Retina (tissue), 1 donor: ENCODE measurements at regions not wholly inside any gene's neighbourhood (a gene's known extent, or its start where the extent isn't known, plus 50 kb on each side); places are given as distances from the start of the nearest gene placed in this dataset.

Experiments used
- DNase-seq: peaks from one replicate; pipeline ENCODE4 v3.0.0-alpha.2; 2016

DNA sequence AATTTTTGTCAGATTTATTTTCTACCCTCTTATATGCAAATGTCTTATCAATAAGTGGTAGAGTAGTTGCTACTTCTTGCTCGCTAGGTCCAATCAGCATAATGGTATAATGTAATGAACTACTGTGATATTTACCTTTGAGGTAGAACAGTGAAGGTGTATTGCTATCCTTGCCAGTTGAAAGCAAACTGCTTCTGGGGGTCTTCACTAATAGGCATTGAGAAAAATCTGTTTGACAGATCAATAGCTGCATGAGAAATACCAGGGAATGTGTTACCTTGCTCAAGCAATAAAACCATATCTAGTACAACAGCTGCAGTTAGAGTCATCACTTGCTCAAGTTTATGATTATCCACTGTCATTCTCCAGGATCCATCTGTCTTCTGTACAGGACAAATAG, 50.1 kb upstream of the EFEMP1 start:
- no peak for DNase-seq

DNA sequence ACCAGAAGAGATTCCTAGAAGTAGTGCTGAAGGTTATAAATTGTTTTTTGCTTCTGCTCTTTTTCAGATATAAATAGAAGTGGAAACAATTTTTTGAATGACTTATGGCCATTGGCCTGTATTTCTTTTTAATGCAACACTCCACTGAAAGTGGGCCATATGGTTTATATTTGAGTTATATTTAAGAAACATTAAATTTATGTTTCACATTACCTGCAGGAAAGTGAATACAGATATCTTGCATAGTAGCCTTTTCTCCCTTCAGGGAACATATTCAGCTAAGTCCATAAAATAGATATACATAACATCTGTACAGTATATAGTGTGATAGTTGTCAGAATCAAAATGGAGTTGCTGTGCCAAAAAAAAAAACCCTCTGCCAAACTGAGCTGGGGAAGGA, 53.1 kb upstream of the EFEMP1 start:
- no peak for DNase-seq

- DNase-seq: no peak
Observed at GRCh38 chr2:55985406-55985805, 61.8 kb upstream of the EFEMP1 start.

DNA sequence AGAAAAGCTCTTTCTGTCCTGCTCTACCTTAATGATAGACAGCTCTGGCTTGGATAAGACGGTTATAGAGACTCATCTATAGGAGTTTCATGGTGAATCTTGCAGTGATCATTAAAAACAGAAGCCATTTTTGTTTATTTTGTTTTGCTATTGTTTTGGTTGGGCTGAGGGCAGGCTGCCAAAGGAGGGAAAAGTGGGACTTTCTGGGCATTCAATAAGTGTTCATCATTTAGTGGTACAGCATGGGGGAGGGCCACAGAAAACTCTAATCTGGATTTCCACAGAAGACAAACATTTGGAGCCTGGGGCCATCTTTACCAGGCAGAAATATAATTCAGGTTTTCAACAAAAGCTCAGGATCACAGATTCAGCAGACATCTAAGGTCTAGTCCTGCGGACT, 62.4 kb upstream of the EFEMP1 start:
- DNase-seq: no peak

DNA sequence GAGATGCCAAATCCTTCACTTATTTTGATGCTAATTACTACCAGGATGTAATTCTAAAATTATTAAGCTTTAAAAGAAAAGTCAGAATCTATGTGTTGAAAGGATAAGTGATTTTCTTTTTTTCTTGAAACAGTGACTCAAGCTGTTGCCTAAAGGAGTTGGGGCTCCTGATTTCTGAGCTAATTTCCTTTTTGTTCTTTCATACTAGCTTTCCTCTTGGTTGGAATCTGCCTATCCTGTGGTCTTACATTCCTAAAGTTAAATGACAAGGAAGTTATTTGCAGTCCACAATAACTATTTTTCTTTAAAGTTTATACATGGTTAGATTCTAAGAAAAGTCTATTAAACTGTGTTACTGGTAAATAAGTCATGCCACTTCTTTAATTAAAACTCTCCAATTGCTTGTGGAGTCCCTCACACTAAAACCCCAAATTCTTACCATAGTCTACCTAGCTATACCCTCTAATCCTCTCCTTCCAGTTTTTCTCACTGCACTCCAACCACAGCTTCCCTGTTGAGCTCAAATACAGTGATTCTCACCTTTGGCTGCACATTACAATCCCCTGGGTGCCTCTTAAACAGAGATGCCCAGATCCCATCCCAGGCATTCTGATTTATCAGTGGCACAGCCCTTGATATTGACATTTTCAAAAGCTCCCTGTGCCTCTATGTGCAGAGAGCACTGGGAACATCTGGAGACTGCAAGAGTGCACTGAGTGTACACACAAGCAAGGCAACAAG, 63.3 kb upstream of the EFEMP1 start:
- no peak for DNase-seq

GRCh38 chr2:55989405-55989804, 65.8 kb upstream of the EFEMP1 start:
- DNase-seq: no peak

DNA sequence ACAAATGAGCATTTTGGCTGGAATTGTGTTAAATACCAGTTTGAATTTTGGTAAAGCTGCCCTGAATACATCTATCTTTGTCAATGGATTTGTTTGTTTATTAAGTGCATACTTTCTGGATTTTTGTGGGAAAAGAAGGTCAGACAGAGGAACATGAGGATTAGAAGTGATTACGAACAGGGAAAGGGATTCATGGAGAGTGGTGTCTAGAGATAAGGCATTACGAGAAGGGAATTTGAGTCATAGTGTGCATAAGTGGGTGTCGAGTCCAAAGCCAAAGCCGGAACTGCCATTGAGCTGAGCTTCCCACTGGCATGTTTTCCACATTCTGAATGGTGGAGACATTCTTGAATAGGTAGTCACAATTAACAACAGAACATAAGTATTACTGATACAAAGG, 68.9 kb upstream of the EFEMP1 start:
- DNase-seq: no peak

GRCh38 chr2:55993685-55994084, 70.1 kb upstream of the EFEMP1 start:
- DNase-seq: no peak

DNA sequence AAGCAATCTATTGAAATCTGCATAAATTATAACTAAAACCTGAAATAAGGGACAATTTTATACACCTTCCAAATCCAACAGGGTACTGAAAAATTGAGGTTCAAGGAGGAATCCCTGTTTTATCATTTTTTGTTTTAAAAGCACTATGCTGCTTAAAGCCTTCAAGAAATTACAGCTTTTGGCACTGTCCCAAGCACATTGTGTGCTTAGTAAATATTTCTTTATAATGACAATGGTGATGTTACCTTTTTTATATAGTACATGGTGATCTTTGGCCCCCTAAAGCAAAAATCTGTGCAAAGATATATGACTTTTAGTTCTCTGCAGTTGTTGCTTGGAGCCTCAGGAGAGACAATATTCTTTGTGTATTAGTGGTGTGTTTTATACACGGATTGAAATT, 71.6 kb upstream of the EFEMP1 start:
- no peak for DNase-seq

- DNase-seq: no peak
Observed at GRCh38 chr2:55995902-55996301, 72.3 kb upstream of the EFEMP1 start.

DNA sequence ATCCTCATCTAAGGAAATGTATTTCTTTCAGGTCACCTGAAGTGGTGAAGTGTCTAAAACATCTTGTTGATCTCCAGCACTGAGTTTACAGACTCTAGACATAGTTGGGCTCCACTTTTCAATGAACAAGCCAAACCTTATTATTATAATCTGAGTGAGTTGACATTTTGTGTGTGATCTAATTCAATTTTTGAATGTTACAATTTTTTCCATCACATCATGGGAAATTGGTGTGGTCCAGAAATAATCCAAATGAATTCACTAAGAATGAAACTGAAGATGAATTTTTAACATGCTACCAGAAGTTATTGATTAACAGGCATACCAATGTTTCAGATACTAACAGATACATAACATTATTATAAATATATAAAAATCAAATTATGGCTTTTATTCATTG, 75.6 kb upstream of the EFEMP1 start:
- DNase-seq: no peak

GRCh38 chr2:55999790-56000189, 76.2 kb upstream of the EFEMP1 start:
- DNase-seq: no peak

- DNase-seq: no peak
Observed at GRCh38 chr2:56001947-56002346, 78.4 kb upstream of the EFEMP1 start.

DNA sequence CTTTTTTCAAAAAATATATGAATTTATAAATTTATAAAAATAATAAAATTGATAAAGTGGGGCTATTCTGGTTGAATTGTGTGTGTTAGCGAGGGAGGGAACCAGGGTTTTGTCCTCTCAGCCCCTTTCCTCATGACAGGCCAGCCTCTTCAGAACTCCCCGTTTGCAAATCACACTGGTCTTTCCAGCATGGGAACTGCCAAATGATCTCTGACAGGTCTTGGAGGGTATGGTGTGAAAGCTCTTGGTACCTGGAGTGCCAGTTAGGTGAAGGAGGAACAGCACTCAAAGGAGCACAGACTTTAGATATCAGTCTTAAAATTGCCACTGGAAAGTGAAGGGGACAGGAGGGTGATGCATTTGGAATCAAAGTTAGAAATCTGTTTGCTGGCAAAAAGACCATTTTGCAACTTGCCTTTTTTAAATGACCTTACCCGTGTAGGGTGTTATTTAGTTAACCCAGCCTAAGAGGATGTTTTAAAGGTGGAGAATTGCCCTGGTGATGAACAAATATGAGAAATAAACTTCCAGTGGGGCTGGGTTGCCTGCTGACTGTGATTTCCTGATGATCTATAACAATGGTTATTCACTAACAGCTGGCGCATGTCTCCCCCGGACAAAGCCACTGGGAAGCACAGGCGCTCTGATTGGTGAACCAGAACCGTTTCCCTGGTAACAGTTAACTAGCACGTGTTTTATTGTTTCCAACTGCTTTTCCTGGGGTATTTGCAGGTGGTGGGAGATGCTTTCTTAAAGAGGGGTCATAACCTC, 85.3 kb upstream of the EFEMP1 start:
- peak; percentile 85 for DNase-seq

GRCh38 chr2:56009758-56010458, 86.3 kb upstream of the EFEMP1 start:
- no peak for DNase-seq

DNA sequence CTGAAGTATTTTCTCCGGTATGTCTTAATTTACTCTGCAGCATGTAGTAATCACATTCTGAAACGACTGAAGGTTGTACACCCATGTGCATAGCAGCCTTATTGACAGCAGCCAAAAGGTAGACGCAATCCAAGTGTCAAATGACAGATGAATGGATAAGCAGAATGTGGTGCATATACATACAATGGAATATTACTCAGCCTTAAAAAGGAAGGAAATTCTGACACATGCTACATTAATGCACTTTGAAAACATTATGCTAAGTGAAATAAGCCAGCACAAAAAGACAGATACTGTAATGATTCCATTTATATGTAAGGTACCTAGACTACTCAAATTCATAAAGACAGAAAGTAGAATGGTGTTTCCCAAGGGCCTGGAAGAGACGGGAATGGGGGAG, 88.0 kb upstream of the EFEMP1 start:
- DNase-seq: no peak

- no peak for DNase-seq
Observed at GRCh38 chr2:56012221-56012765, 88.7 kb upstream of the EFEMP1 start.

DNA sequence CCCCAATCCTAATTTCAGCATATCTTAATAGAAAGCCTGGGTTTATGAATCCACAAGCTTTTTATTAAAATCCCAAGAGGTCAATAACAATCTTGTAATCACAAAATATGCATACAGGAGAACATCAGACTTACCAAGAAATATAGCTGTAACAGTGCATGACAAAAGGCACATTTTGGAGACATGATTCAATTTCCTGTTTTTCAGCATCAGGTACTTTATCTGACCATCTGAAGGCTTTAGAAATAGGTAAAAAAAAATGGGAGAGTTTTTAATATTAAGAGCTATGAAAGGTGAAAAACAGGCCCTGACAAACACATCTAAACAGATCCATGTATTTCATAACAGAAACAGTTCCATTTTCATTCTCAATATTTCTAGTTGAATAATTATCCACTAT, 89.9 kb upstream of the EFEMP1 start:
- DNase-seq: no peak

DNA sequence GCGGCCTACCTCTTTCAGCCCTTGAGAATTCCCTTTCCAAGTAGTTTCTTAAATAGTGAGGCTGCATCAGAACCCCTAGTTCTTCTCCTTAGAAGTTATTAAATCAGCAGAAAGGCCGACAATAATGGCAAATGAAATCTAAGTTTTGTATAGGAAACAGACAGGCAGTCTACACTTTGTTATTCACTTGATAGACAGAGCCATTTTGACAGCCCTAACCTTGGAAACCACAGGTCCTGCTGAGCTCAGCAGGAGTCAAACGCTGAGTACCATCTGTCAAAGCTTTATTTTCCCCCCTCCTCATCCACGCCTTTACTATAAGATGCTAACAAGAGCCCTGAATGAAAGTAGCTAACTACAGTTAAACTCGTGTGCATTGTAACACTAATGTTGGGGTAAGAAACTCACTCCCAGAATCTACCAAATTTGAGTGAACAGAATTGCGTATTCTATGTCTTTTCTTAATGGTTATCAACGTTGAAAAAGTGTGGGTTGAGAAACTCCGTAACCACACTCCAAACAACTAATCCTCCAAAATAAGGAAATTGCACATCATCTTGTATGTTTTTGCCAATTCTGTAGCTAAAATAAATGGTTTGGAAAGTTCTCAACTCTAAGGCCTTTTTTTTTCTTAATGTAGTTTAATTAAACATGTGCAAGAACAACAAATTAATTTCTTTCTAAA, 90.6 kb upstream of the EFEMP1 start:
- DNase-seq: peak; percentile 84

DNA sequence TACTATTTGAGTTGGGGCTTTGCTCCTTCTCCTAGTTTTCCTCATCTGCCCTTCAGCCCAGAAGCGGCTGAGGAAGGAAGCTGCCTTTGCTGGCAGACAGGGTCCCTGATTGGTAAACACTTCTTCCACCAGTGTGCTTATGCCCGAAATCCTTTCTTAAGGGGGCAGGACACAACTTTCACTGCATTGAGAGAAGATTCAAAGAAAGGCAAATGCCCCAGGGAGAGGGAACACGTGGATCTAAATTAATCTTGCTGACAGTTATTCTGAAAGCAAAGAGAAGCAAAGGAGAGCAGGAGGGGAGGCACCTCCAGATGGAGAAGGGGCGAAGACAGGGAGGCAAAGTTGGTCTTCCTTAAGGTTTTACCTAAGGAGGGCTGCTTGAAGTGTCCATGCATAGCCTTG, 92.1 kb upstream of the EFEMP1 start:
- peak; percentile 65 for DNase-seq

- no peak for DNase-seq
Observed at GRCh38 chr2:56017784-56018183, 94.2 kb upstream of the EFEMP1 start.

DNA sequence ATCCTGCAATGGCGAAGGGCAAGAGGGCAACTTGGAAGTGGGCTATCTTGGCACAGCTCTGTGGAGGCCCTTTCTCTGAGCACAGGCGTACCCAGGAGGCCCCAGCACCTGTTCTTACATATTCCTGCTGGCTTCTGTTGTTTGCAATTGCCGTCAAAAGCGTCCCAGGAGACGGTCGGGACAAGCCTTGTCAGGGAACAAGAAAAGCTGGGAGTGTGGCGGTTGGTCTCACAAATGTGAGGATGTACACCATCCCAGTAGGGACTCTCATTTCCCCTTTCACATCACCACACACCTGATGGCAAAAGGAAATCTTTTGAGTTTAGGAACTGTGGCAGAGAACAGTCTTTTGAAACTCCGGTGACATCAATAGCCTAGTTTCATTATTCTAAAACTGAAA, 94.7 kb upstream of the EFEMP1 start:
- peak; percentile 71 for DNase-seq

DNA sequence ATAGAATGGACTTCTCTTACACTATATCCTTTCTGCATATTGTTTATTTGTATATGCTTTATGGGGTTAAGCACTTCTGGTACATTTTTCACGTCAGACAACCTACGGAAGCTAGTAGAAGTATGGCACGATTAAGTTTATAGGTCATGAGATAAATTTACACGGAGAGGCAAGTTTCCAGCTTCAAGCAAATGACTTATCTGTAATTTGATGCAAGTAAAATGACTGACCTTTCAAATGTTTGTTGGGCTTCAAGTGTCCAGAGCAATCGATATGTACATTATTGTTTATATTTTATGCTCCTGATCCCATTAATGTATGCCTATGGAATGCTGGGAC, 97.5 kb upstream of the EFEMP1 start:
- no peak for DNase-seq
